HL-60/S4 treated with retinoic acid at 250 ng/mL for 4 days and 3 days (cell line): ENCODE measurements at regions not wholly inside any gene's neighbourhood (a gene's known extent, or its start where the extent isn't known, plus 50 kb on each side); places are given as distances from the start of the nearest gene placed in this dataset.

Experiments used
- in situ Hi-C: fragments of 300-500 bp; cut with MboI; formaldehyde crosslinking; loops from 2 replicates; pipeline ENCODE4 v1.7.0; 2022; ENCODE audit warnings: low sequenced_read_pairs

GRCh38 chr5:1748271-1748670, 51.4 kb downstream of the MRPL36 start:
- in situ Hi-C loops: no loop called here

GRCh38 chr5:1747803-1748085, 51.9 kb downstream of the MRPL36 start:
- in situ Hi-C loops: no loop called here

- in situ Hi-C loops: no loop called here
Measured at GRCh38 chr5:1747079-1747802, 52.4 kb downstream of the MRPL36 start.

GRCh38 chr5:1746371-1747078, 53.1 kb downstream of the MRPL36 start:
- in situ Hi-C loops: no loop called here

- in situ Hi-C loops: no loop called here
Measured at GRCh38 chr5:1745796-1746370, 53.8 kb downstream of the MRPL36 start.

- in situ Hi-C loops: no loop called here
Measured at GRCh38 chr5:1745123-1745795, 54.4 kb downstream of the MRPL36 start.

GRCh38 chr5:1744393-1745122, 55.1 kb downstream of the MRPL36 start:
- in situ Hi-C loops: no loop called here

- in situ Hi-C loops: no loop called here
Measured at GRCh38 chr5:1743769-1744085, 55.9 kb downstream of the MRPL36 start.

- in situ Hi-C loops: no loop called here
Measured at GRCh38 chr5:1743061-1743768, 56.4 kb downstream of the MRPL36 start.

GRCh38 chr5:1737790-1738405, 61.7 kb downstream of the MRPL36 start:
- in situ Hi-C loops: no loop called here

- in situ Hi-C loops: no loop called here
Measured at GRCh38 chr5:1736889-1737711, 62.5 kb downstream of the MRPL36 start.

- in situ Hi-C loops: no loop called here
Measured at GRCh38 chr5:1736065-1736464, 63.6 kb downstream of the MRPL36 start.

GRCh38 chr5:1735320-1735970, 64.2 kb downstream of the MRPL36 start:
- in situ Hi-C loops: no loop called here

GRCh38 chr5:1734908-1735289, 64.7 kb downstream of the MRPL36 start:
- in situ Hi-C loops: no loop called here

- in situ Hi-C loops: no loop called here
Measured at GRCh38 chr5:1734271-1734907, 65.2 kb downstream of the MRPL36 start.

- in situ Hi-C loops: no loop called here
Measured at GRCh38 chr5:1733369-1733768, 66.3 kb downstream of the MRPL36 start.

- in situ Hi-C loops: no loop called here
Measured at GRCh38 chr5:1732945-1733344, 66.7 kb downstream of the MRPL36 start.

GRCh38 chr5:1732238-1732941, 67.2 kb downstream of the MRPL36 start:
- in situ Hi-C loops: no loop called here
